Tibial nerve (tissue), 4 donors: ENCODE measurements at regions not wholly inside any gene's neighbourhood (a gene's known extent, or its start where the extent isn't known, plus 50 kb on each side); places are given as distances from the start of the nearest gene placed in this dataset.
A peak's percentile ranks its signal among the peaks of the same experiment; 100 is the strongest.

Source experiments
- DNase-seq, 2 donors: peaks; one replicate each; pipeline ENCODE4 v3.0.0-alpha.2; 2019; ENCODE audit warnings: low spot score in 2 of 2
- H3K27ac ChIP-seq, 4 donors: fragments of 200-600 bp; sonication (generic) in 3 of 4; one replicate each; pipeline ENCODE4 v1.5.1; 2017 to 2019; ENCODE audit warnings: mild to moderate bottlenecking in 1 of 4
- H3K27me3 ChIP-seq, 2 donors: fragments of 200-600 bp; sonication (generic) in 1 of 2; one replicate each; pipeline versions ENCODE4 v1.5.1 to v1.6.0; 2017 to 2019
- H3K36me3 ChIP-seq, 3 donors: fragments of 200-600 bp; sonication (generic); one replicate each; pipeline ENCODE4 v1.5.1; 2018 to 2019
- H3K4me1 ChIP-seq, 4 donors: fragments of 200-600 bp; sonication (generic) in 3 of 4; one replicate each; pipeline ENCODE4 v1.5.1; 2017 to 2019
- H3K4me3 ChIP-seq, 4 donors: fragments of 200-600 bp; sonication (generic) in 3 of 4; one replicate each; pipeline ENCODE4 v1.5.1; 2017 to 2019; ENCODE audit warnings: mild to moderate bottlenecking in 1 of 4, moderate library complexity in 1 of 4
- H3K9me3 ChIP-seq, 4 donors: fragments of 200-600 bp; sonication (generic) in 3 of 4; one replicate each; pipeline ENCODE4 v1.5.1; 2017 to 2019
- CTCF ChIP-seq, 5 experiments: fragments of 200-600 bp in 3 of 5; fragments of 450-650 bp in 2 of 5; sonication (generic) in 3 of 5; IDR thresholded peaks; one replicate each; pipeline ENCODE4 v1.5.1; 2016 to 2019; ENCODE audit warnings: antibody characterized with exemption in 5 of 5, mild to moderate bottlenecking in 3 of 5, moderate library complexity in 2 of 5
- EP300 ChIP-seq, 2 donors: sonication (generic); formaldehyde crosslinking; IDR thresholded peaks; one replicate each; pipeline ENCODE4 v1.6.1; 2017; ENCODE audit warnings: antibody characterized with exemption in 2 of 2, mild to moderate bottlenecking in 1 of 2
- POLR2A ChIP-seq, 2 donors: fragments of 450-650 bp; IDR thresholded peaks; one replicate each; pipeline ENCODE4 v1.6.1; 2017; ENCODE audit warnings: antibody characterized with exemption in 2 of 2, mild to moderate bottlenecking in 2 of 2, moderate library complexity in 2 of 2
- WGBS, 2 donors: methylation state at CpG; one replicate each; pipeline ENCODE4 v1.1.5; 2018; 5-methylcytosine and 5-hydroxymethylcytosine counted together

GRCh38 chr15:54836052-54836795 is 360.5 kb downstream of the RSL24D1 start:
- no peak for TF ChIP-seq CTCF (IDR thresholded peaks at IDR 0.05)
- no peak for TF ChIP-seq POLR2A (IDR thresholded peaks at IDR 0.05)
- no peak for TF ChIP-seq EP300 (IDR thresholded peaks at IDR 0.05)
- Histone ChIP-seq H3K36me3 (no peaks in the 10 kb centered on the region), H3K27ac (no peak overlapping the region), H3K4me3 (no peak overlapping the region), H3K27me3 (no peaks in the 10 kb centered on the region), H3K4me1 (no peaks in the 10 kb centered on the region), H3K9me3 (no peaks in the 10 kb centered on the region)
- no peak for DNase-seq
- WGBS, 2 donors, result 77 to 81% methylated on average over 5 of the region's 5 CpGs

GRCh38 chr15:54829821-54830220 is 366.9 kb downstream of the RSL24D1 start:
- no peak for DNase-seq
- peaks cover 0 to 5% (median 2%) of the 10 kb centered on the region in 4 donors for H3K9me3 ChIP-seq
- TF ChIP-seq EP300 (IDR thresholded peaks at IDR 0.05) (no peak), POLR2A (IDR thresholded peaks at IDR 0.05) (no peak), CTCF (IDR thresholded peaks at IDR 0.05) (no peak)
- WGBS, 2 donors, result 37 to 56% methylated on average over 1 of the region's 1 CpG
- H3K4me1 ChIP-seq, result no peaks in the 10 kb centered on the region
- no peaks in the 10 kb centered on the region for H3K36me3 ChIP-seq
- H3K27ac ChIP-seq, result no peak overlapping the region
- H3K27me3 ChIP-seq, result no peaks in the 10 kb centered on the region
- no peak overlapping the region for H3K4me3 ChIP-seq

- DNase-seq, result no peak
- TF ChIP-seq POLR2A (IDR thresholded peaks at IDR 0.05) (no peak), CTCF (IDR thresholded peaks at IDR 0.05) (no peak), EP300 (IDR thresholded peaks at IDR 0.05) (peak in 1 of 2 donors; percentile 26)
- WGBS, 2 donors, result 76 to 83% methylated on average over 5 of the region's 5 CpGs
These were observed 375.9 kb downstream of the RSL24D1 start for GRCh38 chr15:54820811-54821210.

GRCh38 chr15:54820098-54820497 is 376.6 kb downstream of the RSL24D1 start:
- Histone ChIP-seq H3K4me3 (no peak overlapping the region), H3K27ac (peak overlapping the region in 1 of 4 donors; percentile 36), H3K9me3 (peaks cover 0 to 11% (median 0%) of the 10 kb centered on the region in 4 donors), H3K4me1 (no peaks in the 10 kb centered on the region), H3K27me3 (no peaks in the 10 kb centered on the region), H3K36me3 (no peaks in the 10 kb centered on the region)
- DNase-seq, result no peak
- no peak for TF ChIP-seq POLR2A (IDR thresholded peaks at IDR 0.05)
- no peak for TF ChIP-seq CTCF (IDR thresholded peaks at IDR 0.05)
- no peak for TF ChIP-seq EP300 (IDR thresholded peaks at IDR 0.05)

More at GRCh38 chr15:54820811-54821210, 375.9 kb downstream of the RSL24D1 start:
- Histone ChIP-seq H3K4me3 (no peak overlapping the region), H3K9me3 (peaks cover 0 to 13% (median 0%) of the 10 kb centered on the region in 4 donors), H3K4me1 (no peaks in the 10 kb centered on the region), H3K36me3 (no peaks in the 10 kb centered on the region), H3K27ac (no peak overlapping the region), H3K27me3 (no peaks in the 10 kb centered on the region)

GRCh38 chr15:54816401-54816800 is 380.3 kb downstream of the RSL24D1 start:
- no peak for DNase-seq
- Histone ChIP-seq H3K27ac (no peak overlapping the region), H3K27me3 (no peaks in the 10 kb centered on the region), H3K4me3 (no peak overlapping the region), H3K36me3 (no peaks in the 10 kb centered on the region), H3K4me1 (no peaks in the 10 kb centered on the region), H3K9me3 (peaks cover 0 to 18% (median 2%) of the 10 kb centered on the region in 4 donors)
- TF ChIP-seq POLR2A (IDR thresholded peaks at IDR 0.05) (no peak), EP300 (IDR thresholded peaks at IDR 0.05) (no peak), CTCF (IDR thresholded peaks at IDR 0.05) (no peak)
- 82 to 91% methylated on average over 1 of the region's 1 CpG for WGBS, 2 donors
